GM19468 (cell line): ENCODE measurements at regions not wholly inside any gene's neighbourhood (a gene's known extent, or its start where the extent isn't known, plus 50 kb on each side); places are given as distances from the start of the nearest gene placed in this dataset.

Source experiments
- ATAC-seq: cut with Tn5 transposase; IDR thresholded peaks from one replicate; pipeline ENCODE4 v1.9.1; 2021; ENCODE audit warnings: mild to moderate bottlenecking, moderate library complexity, moderate number of reproducible peaks; ENCODE audit not compliant: unreplicated experiment; ENCODE audit errors: extremely low read depth

DNA sequence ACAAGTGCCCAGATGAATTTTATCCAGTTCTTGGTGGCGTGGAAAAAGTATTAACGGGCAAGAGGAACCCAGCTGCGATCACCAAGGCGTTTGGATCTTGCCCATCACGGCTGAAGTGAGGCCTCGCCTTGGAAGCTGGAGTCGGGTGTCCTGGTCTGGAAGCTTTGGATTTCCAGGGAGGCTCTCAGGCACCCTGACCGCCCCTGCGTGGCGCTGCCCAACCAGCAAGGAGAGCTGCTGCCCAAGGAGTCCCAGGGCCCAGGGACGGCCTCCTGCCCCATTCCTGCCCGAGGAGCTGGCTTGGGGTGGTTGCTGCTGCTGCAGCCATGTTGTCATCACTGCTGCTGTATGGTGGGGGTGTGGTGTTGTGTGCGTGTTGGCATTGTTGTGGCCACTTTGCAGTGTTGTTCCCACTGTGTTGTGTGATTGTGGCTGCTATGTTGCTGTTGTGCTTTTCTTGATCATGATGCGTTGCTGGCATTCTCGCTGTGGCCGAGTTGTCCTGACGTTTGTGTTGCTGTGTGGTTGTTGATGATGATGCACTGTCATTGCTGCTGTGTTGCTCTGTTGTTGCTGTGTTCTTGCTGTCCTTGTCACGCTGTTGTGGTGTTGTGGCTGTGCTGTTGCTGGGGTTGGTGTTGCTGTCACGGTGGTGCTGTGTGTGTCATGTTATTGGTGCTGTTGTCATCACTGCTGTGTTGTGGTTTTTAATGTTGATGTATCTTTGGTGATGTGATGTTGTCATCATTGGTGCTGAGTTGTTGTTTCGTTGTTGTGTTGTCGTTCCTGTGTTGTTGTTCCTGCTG lies 318.8 kb downstream of the C16orf95 start:
- ATAC-seq = no peak

- ATAC-seq = no peak
These were observed 317.2 kb downstream of the C16orf95 start for GRCh38 chr16:87000001-87000400.

GRCh38 chr16:87002717-87003413 lies 314.3 kb downstream of the C16orf95 start:
- ATAC-seq = no peak

DNA sequence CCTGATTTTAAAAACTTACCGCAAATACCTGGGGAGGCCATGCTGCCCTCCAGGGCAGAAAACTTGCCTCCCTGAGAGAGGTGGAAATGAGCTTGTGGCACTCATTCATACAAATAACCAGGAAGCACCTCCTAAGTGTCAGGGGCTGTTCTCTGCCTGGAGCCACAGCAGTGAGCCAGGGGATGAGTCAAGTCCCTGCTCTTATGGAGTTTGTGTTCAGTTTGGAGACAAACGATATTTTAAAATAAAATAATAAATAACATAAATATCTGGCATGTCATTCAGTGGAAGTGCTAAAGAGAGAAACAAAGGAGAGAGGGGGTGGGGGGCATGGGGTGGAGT lies 313.8 kb downstream of the C16orf95 start:
- ATAC-seq = no peak

GRCh38 chr16:87006021-87006420 lies 311.2 kb downstream of the C16orf95 start:
- no peak for ATAC-seq

- ATAC-seq = no peak
These were observed 310.1 kb downstream of the C16orf95 start for GRCh38 chr16:87006789-87007745.

GRCh38 chr16:87007907-87008306 lies 309.3 kb downstream of the C16orf95 start:
- ATAC-seq = no peak

- ATAC-seq = no peak
These were observed 308.5 kb downstream of the C16orf95 start for GRCh38 chr16:87008664-87009063.

- no peak for ATAC-seq
These were observed 303.9 kb downstream of the C16orf95 start for GRCh38 chr16:87012954-87013938.

DNA sequence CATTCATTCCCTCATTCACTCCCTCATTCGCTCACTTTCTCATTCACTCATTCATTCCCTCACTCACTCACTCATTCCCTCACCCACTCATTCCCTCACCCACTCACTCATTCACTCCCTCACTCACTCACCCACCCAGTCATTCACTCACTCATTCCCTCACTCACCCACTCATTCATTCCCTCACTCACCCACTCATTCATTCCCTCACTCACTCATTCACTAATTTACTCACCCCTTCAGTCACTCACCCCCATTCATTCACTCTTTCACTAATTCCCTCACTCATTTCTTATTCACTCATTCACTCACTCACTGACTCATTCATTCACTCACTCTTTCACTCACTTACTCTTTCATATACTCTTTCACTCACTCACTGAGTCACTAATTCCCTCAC lies 303.1 kb downstream of the C16orf95 start:
- no peak for ATAC-seq

GRCh38 chr16:87015021-87015420 lies 302.2 kb downstream of the C16orf95 start:
- no peak for ATAC-seq

DNA sequence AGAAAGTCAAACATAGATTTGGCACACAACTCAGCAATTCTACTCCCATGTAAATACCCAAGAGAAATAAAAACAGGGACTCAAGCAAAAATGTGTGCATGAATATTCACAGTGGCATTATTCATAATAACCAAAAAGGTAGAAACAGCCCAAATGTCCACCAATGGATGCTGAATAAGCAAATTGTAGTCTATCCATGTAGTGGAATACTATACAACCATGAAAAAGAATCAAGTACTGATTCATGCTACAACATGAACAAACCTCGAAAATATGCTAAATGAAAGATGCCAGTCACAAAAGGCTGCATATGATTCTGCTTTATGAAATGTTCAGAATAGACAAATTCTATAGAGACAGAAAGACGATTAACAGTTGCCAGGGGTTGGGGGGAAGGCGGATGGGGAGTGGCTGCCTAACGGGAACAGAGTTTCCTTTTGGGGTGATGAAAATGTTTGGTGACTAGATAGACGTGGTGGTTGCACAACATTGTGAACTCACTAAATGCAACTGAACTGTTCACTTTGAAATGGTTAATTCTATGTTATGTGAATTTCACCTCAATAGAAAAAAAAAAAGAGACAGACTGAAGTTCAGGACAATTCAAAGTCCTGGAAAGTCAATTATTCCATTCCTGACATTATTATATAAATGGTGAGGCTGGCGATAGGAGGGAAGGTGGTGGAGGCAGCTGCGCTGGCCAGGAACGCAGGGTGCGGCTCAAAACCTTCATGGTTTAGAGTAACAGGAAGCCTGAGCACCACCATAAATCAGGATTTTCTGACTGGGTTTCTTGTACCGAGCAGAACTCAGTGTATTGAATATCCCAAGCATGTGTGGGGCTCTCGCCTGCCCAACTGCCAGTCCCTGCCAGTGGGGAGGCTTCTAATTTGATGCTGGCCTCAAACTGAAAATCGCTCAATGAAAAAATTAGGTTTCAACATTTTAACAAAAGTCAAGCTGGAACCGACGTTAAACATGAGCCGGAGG lies 300.9 kb downstream of the C16orf95 start:
- ATAC-seq = no peak

DNA sequence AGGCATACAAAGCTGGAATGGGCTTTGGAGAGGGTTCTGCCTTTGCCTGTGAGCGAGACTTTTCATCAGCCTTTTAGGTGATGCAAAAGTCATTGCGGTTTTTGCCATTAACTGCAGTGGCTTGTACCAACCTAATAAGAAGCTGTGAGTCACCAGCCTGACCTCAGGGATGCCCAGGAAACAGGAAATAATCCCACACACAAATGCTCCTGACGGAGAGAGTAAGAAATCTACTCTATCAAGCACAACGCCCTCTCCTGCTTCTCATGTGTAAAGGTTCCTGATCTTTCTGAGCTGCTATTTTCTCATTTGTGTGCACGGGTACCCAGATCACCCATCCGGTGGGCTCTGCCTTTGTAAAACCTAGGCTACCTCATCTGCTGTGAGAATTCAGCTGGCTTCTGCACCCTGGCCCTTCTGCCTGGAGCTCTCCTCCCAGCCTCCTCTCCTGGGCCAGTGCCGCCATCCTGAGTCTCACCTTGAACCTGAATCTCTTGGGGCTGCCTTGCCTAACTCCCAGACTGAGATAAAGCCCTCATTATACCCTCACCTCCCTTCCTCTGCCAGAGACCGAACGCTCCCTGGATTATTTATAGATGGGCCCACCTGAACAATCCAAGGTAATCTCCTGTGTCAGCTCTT lies 299.7 kb downstream of the C16orf95 start:
- ATAC-seq = no peak

- no peak for ATAC-seq
These were observed 291.5 kb downstream of the C16orf95 start for GRCh38 chr16:87025676-87026075.

DNA sequence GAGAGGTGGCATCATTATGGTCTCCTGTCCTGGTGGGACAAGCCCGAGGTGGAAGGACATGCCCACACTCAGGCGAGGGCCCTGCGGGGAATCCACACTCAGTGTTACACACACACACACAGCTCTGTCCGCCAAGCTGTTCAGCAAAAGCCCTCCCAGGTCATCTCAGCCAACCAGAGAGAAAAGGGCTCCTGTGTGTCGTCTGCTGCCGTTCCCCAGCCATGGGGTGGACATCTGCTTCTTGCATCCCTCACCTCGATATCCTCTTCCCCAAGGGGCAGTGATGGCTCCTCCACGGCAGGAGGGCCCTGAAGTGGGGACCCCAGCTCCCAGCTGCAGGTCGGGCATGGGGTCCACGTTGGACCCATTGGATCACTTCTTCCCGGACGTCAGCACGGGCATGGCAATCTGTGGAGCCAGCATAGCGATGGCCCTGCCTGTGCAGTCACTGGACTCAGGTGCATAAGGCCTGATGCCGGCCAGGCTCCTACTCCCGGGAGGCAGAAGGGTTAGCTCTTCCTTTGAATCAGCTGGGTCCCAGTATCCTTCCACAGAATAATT lies 290.1 kb downstream of the C16orf95 start:
- no peak for ATAC-seq

DNA sequence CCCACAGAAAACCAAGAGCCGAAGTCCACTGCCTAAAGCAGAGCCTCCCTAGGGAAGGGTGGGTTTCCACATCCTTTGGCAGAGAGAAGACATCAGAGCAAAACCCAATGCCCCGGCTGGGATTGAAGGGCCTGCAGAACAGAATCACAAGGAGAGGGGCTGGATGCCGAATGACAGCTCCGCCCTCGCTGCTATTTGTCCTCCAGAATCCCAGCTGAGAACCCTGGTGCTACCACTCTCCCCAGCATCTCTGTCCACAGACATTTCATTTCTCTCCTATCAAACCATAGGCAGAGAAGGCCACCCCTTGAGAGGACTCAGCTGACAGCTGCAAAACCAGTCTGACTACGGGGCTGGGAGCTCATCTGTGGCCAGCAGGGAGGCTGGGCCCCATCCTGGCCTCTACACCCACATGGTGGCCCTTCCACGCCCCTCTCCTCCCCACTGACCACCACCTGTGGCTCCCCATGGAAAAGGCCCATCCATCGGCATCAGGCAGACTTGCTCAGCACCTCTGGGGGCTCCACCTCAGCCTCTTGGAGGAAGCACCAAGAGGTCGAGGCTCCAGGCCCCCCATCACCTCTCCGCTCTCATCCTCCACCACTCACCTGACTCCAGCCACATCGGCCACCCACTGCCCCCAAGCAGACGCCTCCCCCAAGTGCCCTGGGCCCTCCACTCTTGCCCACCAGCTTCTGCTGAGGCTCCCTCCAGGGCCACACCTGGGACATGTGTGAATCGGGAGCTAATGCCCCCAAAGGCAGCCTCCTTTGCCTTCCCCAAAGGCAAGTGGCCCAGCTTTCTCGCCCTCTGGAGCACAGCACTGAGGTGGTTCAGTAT lies 288.5 kb downstream of the C16orf95 start:
- no peak for ATAC-seq

DNA sequence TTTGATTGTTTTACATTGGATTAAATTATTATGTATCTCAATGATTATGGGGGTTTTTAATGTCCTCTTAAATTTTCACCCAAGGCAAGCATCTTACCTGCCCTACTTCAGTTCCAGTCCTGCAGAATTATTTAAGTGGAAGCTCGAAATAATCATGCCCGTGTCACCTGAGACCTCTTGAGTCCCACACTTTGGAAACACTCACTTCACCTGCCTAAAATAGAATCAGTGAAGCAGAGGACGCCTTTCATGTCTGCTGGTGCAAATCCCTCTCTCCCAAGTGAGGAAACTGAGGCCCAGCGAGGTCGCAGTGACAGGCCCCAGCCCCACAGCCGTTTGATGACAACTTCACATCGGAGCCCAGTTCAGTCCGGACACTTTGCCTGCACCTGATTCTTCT lies 284.6 kb downstream of the C16orf95 start:
- ATAC-seq = no peak
